ENCODE measurements at regions not wholly inside any gene's neighbourhood (a gene's known extent, or its start where the extent isn't known, plus 50 kb on each side); places are given as distances from the start of the nearest gene placed in this dataset.

- DNase-seq: no peak
Measured at GRCh38 chr10:24150853-24151252, 58.1 kb upstream of the KIAA1217 start.

- no peak for DNase-seq
Measured at GRCh38 chr10:24152270-24152669, 56.7 kb upstream of the KIAA1217 start.

GRCh38 chr10:24153031-24153430 lies 55.9 kb upstream of the KIAA1217 start:
- no peak for DNase-seq

- no peak for DNase-seq
Measured at GRCh38 chr10:24153537-24153936, 55.4 kb upstream of the KIAA1217 start.

GRCh38 chr10:24156686-24157085 lies 52.3 kb upstream of the KIAA1217 start:
- no peak for DNase-seq

GRCh38 chr10:24157567-24157966 lies 51.4 kb upstream of the KIAA1217 start:
- no peak for DNase-seq
